GM19438 (cell line): ENCODE measurements at regions not wholly inside any gene's neighbourhood (a gene's known extent, or its start where the extent isn't known, plus 50 kb on each side); places are given as distances from the start of the nearest gene placed in this dataset.
"Not testable (repeated sequence)": the region's sequence is repeated elsewhere in the genome, so short reads cannot be mapped to it uniquely, and the experiment has no call there.

ENCODE experiments used
- ATAC-seq: cut with Tn5 transposase; IDR thresholded peaks from one replicate; pipeline ENCODE4 v1.9.1; 2021; ENCODE audit warnings: low read depth; ENCODE audit not compliant: unreplicated experiment

DNA sequence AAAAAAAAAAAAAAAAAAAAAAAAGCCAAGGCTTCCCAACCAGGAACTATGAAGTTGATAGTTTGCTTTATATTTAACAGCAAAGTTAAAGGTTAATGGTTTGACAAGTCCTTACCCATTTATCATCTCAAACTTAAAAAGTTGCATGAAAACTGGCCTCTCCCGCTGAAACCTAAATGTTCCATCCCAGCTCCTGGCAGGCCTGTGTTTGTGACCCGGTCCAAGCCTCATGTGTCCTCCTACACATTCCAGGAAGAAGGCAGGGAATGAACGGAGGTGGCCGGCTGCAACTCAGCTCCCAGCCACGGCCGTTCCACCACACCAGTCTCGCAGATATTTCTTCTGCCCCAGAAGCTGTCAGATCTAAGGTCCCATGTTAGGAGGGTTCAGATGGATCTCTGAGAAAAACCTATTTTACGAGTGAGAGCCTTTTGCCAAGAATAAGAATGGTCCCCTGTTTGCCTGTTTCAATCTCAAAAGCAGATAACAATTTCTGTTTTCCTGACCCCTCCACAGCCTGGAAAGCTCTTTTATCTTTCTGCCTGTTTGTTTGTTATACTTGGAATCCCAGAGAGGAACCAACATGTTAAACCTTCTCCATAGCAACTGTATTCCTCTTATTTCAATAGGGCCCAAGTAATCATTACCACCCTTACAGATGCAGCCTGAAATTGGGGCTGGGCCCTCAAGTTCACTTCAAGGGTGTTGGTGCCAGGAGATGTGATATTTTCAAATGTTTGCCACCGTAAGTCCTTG, 56.5 kb downstream of the KCTD12 start:
- no peak for ATAC-seq

DNA sequence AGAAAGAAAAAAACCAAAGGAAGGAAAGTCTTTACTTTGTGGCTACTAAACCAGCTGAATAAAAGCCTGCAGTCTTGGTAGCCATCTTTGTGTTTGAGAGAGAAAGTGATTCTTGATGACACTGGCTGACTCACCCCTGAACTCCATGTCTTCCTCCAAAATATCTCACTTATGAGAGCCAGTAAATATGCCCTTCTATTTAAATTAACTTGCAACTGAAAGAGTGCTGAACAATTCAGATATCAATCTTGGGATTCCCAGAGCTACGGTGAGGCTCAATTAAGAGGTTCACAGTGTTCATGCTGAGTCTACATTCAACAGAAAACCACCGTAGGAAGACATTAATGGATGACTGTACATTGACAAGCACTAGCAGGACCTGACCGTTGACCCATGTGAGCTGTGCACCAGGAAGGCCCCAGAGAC, 57.9 kb downstream of the KCTD12 start:
- no peak for ATAC-seq

DNA sequence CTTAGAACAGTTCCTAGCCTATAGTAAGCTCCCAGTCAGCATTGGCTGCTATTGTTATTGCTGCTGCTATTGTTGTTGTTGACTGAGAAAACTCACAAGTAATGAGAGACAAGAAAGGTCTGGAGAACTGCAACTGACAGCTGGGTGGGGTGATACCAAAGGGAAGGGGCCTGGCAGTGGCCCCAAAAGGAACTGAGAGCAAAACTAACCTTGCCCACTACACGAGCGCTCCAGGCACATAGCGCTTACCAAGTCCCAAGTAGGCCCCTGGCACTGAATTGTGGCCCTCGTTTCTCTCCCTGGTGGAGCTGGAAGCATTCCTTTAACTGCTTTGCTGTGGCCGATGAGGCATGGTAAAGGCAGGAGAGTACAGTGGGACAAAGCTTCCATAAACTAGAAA, 59.7 kb downstream of the KCTD12 start:
- no peak for ATAC-seq

DNA sequence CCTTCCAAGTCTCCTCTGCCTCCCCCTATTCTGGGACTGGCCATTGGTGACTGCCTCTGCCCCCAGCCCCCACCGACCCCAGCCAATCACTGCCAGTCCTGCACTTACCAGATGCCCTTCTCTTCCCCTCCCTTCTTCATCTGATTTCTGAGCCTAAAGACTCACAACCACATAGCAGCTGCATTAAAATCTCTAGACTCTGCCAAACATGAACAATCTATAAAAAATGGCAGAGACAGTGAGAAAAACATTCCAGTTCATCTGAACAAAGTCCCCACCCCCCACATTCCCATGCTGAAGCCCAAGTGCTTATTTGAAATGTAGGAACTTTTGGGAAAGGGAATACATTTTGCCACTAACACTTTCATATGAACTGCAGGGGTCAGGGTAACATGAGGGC, 60.8 kb downstream of the KCTD12 start:
- ATAC-seq, result no peak

DNA sequence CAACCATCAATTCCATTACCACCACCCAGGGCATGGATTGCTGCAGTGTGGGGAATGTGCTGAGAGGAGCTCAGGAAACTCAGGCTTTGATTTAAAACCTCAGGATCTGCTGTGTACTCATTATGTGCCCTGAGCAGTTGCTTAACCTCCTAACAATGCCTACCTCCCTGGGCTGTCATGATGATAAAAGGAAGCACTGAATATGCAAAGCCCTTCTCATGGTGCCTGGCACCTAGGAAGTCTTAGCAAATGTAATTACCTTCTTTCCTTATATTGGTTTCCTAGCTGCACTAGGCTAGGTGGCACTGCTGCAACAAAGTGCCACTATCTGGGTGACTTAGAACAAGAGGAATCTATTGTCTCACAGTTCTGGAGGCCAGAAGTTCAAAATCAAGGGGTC, 62.2 kb downstream of the KCTD12 start:
- no peak for ATAC-seq

DNA sequence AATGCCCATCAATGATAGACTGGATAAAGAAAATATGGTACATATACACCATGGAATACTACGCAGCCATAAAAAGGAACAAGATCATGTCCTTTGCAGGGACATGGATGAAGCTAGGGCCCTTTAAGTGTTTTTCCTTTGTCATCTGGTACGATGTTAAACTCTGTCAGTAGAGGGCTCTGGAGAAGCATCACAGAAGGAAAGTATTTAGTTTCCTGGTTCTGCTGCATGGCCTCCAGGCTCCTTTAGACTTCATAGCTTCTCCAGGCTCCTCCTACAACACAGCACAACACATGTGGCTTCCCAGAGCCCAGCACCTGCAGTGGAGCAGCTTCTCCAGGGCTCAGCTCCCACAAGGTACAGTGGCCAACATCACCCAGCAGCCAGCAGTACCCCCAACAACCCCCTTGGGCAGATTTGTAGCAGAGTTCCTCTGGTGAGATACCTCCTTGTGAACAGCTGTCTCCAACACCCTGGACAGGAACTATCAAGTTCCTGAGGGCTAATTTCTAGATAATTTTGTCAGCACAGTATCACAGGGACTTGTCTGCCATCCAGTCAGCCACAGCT, 63.4 kb downstream of the KCTD12 start:
- ATAC-seq, result no peak

DNA sequence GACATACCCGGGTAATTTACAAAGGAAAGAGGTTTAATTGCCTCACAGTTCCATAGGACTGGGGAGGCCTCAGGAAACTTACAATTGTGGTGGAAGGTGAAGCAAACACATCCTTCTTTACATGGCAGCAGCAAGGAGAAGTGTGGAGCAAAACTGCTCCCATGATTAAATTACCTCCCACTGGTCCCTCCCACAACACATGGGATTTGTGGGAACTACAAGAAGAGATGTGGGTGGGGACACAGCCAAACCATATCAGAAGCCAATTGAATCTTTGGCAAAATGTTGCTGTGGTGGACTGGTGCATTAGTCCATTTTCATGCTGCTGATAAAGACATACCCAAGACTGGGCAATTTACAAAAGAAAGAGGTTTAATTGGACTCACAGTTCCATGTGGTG, 65.0 kb downstream of the KCTD12 start:
- not testable (repeated sequence) for ATAC-seq

DNA sequence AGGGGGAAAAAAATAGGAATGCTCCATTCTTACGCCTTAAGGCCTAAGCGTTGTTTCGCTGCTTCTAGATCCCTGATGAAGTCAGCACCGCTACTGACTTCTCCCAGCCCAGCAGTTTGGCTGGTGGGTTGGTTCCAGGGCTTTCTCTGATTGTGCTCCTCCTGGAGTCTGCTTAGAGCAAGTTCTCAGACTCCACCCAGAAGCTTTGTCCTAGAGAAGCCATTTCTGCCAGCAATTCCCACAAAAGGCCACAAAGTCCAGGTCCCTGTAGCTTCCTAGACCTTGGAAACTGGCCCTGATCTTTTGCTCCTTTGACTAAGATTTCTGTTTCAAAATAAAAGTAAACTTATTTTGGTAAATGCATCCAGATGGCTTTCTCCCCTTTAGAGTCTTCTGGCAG, 65.4 kb downstream of the KCTD12 start:
- no peak for ATAC-seq

DNA sequence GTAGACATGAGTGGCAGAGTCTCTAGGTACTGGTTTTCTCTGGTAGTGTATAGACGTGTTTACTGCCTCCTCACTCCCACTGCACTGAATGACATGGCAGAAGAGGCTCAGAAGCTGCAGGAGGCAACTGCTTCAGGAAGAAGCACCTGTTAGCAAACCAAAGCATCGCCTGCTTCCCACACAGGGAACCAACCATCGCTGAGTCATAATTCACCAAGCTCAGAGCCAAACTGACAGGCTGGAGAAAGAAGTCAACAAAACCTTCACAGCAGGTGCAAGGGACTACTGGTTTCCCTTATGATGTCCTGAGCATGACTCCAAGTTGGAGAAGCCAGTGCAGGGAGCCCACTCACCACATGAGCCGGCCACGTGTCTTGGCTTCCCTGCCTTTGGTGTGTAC, 69.8 kb downstream of the KCTD12 start:
- ATAC-seq, result no peak

DNA sequence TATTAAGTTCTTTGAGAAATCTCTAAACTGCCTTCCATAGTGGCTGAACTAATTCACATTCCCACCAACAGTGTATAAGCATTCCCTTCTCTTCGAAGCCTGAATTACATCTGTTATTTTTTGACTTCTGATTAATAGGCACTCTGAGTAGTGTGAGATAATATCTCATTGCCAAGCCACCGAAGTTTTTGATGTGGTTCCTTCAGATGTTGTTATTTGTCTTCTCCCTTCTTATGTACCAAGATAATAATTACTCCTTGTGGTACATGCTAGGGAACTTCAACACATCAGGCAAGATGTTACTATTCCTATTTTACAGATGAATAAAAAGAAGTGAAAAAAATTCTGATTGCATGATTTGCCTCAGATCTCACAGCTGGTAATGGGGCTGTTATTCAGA, 70.9 kb downstream of the KCTD12 start:
- ATAC-seq, result no peak

DNA sequence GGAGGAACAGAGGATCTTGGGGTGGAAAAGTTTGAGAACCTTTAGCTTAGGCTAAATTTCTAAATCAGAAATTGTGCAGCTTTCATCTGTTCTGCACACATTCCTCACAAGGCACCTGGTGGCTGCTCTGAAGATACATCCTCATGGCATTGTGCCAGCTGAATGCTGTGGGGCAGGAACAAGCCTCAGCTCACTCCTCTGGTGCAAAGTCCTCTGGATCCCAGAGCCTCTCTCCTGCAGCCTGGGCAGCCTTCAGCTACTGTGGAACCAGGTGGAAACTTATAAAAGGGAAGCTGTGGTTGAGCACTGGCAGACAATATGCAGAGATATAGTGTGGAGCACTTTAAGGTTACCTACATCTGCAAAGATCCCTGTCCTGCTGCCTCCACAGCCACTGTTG, 72.3 kb downstream of the KCTD12 start:
- ATAC-seq, result no peak

DNA sequence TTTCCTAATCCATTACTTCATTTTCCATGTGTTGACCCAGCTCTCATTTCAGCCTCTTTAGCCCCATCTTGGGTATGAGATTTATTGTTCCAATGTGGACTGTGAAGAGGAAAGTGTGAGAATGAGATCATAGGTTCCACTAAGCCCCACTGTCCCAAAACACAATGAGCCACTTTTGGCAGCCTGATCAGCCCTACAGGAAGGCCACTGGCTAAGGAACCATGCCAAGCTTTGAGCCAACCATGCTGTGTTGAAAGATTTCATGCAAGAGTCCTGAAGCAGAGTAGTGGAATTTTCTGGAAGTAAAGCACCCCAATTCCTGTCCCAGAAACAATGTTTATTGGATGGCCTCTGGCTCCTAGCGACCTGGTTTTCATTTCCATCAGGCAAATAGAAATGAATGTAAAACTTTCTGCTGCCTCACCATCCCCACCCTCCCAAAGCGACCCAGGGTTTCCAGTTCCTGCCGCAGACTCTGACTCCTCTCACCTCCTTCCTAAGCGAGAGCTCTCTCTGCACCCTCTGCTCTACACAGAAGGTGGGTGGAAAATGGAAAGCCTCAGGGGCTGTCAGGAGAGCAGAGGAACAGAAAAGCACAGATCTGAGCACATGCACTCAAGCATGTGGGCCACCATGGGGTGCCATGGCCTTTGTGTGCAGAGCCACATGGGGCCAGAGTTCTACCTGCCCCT, 73.1 kb downstream of the KCTD12 start:
- ATAC-seq, result no peak

DNA sequence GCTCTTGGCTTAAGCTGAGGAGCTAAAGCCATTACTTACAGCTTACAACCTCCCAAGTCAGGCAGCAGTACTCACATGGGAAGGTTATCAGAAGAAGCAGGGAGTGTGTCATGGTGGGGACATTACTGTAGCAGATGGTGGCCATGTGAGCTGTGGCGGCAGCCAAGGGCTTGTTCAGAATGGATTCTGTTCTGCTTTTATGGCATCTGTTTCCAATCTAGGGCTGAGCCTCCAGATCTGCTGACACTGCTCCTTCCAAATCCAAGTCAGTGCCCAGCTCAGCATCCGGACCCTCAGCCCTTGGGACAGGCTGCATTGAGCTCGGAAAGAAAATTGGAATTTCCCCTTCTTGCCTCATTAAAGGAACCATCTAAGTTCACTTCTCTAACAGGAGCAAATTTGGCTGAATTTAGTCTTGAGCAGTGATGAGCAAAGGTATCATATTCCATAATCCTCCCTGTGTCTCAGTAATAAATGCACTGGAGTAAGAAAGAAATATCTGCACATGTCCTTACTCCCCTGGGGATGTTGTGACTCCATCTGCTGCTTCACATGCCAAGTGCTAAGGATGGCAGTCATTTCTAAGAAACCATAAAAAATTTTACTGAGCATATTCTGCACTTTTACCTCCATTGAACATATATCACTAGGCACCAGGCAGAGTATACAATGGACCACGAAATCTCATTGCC, 73.9 kb downstream of the KCTD12 start:
- ATAC-seq, result no peak

DNA sequence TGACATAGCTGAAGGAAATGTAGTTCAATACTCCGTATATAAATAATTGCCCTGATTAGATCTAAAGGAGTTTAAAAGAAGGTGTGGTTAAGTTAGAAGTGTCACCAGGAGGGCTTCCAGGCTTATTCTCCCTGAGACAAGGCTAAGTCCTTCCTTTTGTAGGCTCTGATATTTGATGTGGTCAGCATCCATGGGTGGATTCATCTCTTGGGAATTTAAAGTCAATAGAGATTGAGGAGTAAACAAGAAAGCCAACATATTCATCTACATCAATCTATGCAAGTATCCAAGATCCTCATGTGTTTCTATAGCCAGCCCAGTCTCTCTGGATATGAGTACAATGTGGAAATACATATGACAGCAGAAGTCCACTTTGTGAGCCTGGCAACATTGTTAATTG, 76.8 kb downstream of the KCTD12 start:
- no peak for ATAC-seq

DNA sequence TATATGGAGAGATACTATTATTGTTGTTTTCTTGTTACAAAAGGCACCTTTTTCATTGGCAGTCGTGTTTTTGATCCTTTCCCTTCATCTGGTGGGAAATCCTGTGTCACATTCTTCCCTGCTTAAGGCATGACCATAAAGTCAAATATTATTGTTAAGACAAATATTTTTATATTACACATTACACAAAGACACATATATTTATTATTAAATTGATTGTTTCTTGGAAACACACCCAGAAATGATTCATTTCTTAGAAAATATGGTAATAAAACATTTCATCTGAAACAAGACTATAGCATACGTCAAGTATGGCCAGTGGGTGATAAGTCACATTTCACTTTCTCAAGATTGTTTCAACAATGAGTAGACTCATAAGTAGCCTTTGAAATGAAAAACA, 77.3 kb downstream of the KCTD12 start:
- no peak for ATAC-seq

DNA sequence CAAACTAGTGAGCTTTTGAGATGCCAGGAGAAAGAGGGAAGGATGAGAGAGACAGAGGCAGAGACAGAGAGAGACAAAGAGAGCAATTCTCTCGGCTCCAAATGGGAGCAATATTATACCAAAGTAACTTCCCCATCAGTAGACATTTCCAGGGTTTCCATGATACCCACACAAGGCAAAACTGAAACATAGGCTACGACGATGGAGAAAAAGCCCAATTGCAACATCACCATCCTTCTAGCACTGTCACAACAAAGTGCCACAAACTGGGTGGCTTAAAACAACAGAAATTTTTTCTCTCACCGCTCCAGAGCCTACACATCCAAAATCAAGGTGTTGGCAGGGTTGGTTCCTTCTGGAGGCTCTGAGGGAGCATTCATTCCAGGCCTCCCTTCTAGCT, 81.4 kb downstream of the KCTD12 start:
- ATAC-seq, result no peak

DNA sequence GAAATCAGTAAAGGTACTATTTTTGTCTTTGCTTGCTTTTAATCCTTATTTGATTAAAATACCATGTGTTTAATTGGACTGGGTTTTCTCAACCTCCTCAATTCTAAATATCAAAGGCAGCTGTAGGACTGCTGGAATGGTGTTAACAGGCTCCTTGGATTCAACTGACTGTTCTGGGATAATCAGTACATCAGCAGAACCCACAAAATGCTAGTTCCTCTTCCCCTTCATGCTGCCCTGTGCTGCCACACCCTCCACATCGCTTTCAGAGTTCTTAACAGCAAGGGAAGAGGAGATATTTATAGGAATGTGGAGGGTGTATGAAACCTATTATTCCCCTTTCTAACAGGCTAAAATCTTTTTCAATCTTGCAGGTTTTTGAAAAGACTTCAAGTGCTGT, 82.4 kb downstream of the KCTD12 start:
- ATAC-seq, result no peak

DNA sequence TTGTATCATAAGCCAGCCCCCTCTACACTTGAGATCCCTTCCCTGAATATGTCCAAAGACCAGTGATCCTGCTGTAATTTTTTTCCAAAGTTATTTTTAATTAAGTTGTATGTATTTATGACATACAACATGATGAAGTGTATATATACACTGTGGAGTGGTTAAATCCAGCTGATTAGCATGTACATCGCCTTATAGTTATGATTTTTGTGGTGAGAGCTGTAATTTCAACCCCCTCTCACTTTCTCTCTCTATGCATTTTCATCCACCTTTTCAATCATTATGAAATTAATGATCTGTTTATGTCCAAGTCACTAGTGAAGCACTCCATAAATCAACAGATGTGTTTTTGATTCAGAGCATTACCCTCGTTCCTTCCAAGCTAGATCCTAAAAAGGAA, 85.3 kb downstream of the KCTD12 start:
- ATAC-seq, result no peak

DNA sequence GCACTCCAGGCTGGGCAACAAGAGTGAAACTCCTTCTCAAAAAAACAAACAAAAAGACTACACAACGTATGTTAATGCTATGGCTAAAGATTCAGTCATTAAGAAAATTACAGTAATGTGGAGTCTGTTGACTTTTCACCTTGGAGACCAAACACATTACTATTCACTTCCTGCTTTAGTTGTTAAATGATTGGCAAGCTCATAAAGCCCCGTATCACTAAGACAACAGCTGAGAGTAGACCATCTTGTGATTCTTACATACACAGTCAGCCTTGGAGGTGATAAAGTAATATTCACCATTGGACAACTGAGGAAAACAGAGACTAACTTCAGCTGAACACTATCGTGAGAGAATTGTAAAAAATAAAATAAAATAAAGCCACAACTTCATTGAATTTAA, 86.5 kb downstream of the KCTD12 start:
- no peak for ATAC-seq

DNA sequence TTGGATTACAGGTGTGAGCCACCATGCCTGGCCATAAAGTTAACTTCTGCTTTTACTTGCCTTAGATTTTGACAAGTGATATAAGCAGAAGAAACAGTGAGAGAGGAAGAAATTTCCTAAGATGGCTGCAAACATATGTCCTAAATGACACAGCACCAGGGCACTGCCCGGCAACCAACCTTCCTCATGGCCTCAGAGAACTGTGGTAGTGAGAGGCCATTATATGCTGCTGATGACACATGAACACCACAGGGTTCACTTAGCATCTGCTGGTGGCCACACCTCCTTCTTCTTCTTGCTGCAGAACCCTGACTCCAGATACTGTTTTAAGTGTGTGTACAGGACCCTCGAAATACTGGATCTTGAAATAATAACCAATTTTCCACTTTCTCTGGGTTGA, 88.2 kb downstream of the KCTD12 start:
- no peak for ATAC-seq

DNA sequence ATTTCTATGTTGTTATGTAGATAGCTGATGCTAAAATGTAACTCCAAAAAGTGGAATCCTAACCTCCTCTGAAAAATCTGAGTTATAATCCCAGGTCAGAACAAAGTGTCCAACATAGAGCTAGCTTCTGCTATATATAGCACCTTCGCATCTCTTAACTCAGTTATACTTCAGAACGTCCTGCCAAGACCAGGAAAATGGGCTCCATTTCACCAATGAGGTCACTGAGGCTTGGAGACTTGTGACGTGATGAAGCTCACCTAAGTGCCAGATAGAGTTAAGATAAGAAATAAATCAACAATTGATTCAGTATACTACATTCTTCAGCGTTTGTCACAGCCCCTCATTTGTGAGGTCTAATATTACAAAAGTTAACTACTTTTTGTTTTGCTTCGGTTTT, 88.8 kb downstream of the KCTD12 start:
- no peak for ATAC-seq
